Erythroblast (primary cell): ENCODE measurements at regions not wholly inside any gene's neighbourhood (a gene's known extent, or its start where the extent isn't known, plus 50 kb on each side); places are given as distances from the start of the nearest gene placed in this dataset.

Experiments used
- GATA1 ChIP-seq: IDR thresholded peaks from 2 replicates; pipeline ENCODE4 v1.6.1; 2011; ENCODE audit warnings: low read depth, mild to moderate bottlenecking, control low read depth, low read length, moderate library complexity
- POLR2A ChIP-seq: IDR thresholded peaks from 2 replicates; pipeline ENCODE4 v1.6.1; 2011; ENCODE audit warnings: mild to moderate bottlenecking, low read length

- TF ChIP-seq POLR2A (no peak), GATA1 (no peak)
Observed at GRCh38 chr3:166340604-166341266, 503.5 kb upstream of the BCHE start.
